Stimulated activated CD4-positive, alpha-beta T cell treated with anti-CD3 and anti-CD28 coated beads, TNF-alpha, amount 100 ng/mL, for 1 hour (primary cell): ENCODE measurements at regions not wholly inside any gene's neighbourhood (a gene's known extent, or its start where the extent isn't known, plus 50 kb on each side); places are given as distances from the start of the nearest gene placed in this dataset.

ENCODE experiments used
- DNase-seq, 3 donors: peaks; one replicate each; pipeline ENCODE4 v3.0.0-alpha.2; 2020; ENCODE audit warnings: low read depth in 3 of 3, low spot score in 1 of 3

GRCh38 chr2:59703796-59704195 lies 849.7 kb downstream of the BCL11A start:
- DNase-seq = no peak

GRCh38 chr2:59702026-59702425 lies 851.4 kb downstream of the BCL11A start:
- DNase-seq = no peak

GRCh38 chr2:59701271-59701994 lies 852.0 kb downstream of the BCL11A start:
- DNase-seq = no peak

- DNase-seq = no peak
Observed at GRCh38 chr2:59694176-59694575, 859.3 kb downstream of the BCL11A start.

- DNase-seq = no peak
Observed at GRCh38 chr2:59693231-59693959, 860.1 kb downstream of the BCL11A start.

GRCh38 chr2:59691518-59692190 lies 861.8 kb downstream of the BCL11A start:
- no peak for DNase-seq

GRCh38 chr2:59690849-59691248 lies 862.6 kb downstream of the BCL11A start:
- DNase-seq = no peak

GRCh38 chr2:59684771-59685166 lies 868.7 kb downstream of the BCL11A start:
- no peak for DNase-seq

GRCh38 chr2:59684116-59684770 lies 869.2 kb downstream of the BCL11A start:
- no peak for DNase-seq

- no peak for DNase-seq
Observed at GRCh38 chr2:59680863-59681262, 872.6 kb downstream of the BCL11A start.

GRCh38 chr2:59677158-59677557 lies 876.3 kb downstream of the BCL11A start:
- no peak for DNase-seq

GRCh38 chr2:59674100-59674499 lies 879.4 kb downstream of the BCL11A start:
- DNase-seq = no peak

GRCh38 chr2:59665021-59665420 lies 888.4 kb downstream of the BCL11A start:
- no peak for DNase-seq

- DNase-seq = no peak
Observed at GRCh38 chr2:59662127-59662861, 891.2 kb downstream of the BCL11A start.

GRCh38 chr2:59660262-59660661 lies 893.2 kb downstream of the BCL11A start:
- DNase-seq = no peak

- DNase-seq = no peak
Observed at GRCh38 chr2:59658906-59659635, 894.4 kb downstream of the BCL11A start.

GRCh38 chr2:59655809-59656208 lies 897.6 kb downstream of the BCL11A start:
- no peak for DNase-seq

- DNase-seq = no peak
Observed at GRCh38 chr2:59654710-59655109, 898.7 kb downstream of the BCL11A start.

- no peak for DNase-seq
Observed at GRCh38 chr2:59653164-59653563, 900.3 kb downstream of the BCL11A start.

GRCh38 chr2:59630789-59631188 lies 922.7 kb downstream of the BCL11A start:
- no peak for DNase-seq
